ENCODE measurements at regions not wholly inside any gene's neighbourhood (a gene's known extent, or its start where the extent isn't known, plus 50 kb on each side); places are given as distances from the start of the nearest gene placed in this dataset.

DNA sequence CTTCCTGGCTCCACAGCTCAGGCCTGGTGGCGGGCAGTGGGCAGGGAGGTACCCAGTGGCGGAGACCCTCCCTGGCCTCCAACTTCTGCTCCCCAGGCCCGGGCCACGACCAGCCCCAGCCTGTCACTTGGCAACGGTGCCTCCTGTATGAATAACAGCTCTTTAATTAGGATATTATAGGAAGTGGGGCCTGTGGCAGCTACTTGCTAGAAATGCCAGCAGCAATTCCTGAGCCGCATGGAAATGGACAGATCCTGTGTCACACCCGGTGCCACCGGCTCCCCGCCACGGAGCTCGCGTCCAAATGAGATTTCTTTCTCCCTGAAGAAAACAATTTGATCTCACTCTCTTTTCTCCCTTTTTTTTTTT lies 104.5 kb downstream of the CHST1 start:
- H3K36me3 ChIP-seq (ENCODE audit: low read depth): no peaks in the 10 kb centered on the region
- H3K27ac ChIP-seq: no peak overlapping the region
- ChIA-PET CTCF (no interaction called here), POLR2A (ENCODE audit: unreplicated experiment) (no interaction called here)
- TF ChIP-seq EZH2 (IDR thresholded peaks at IDR 0.05; ENCODE audit: low read depth) (no peak), CTCF (conservative IDR thresholded peaks at IDR 0.05) (no peak)
- H4K20me1 ChIP-seq (ENCODE audit: insufficient read depth): no peaks in the 10 kb centered on the region
- no peaks in the 10 kb centered on the region for H3F3A ChIP-seq (ENCODE audit: insufficient read depth, low read depth)
- intact Hi-C loops (cut with micrococcal nuclease; ENCODE audit: unreplicated experiment): no loop called here
- peaks cover 69% of the 10 kb centered on the region for H3K27me3 ChIP-seq (ENCODE audit: insufficient read depth, low read depth)
- H3K4me3 ChIP-seq: no peak overlapping the region
- H3K4me2 ChIP-seq: no peak overlapping the region
- H3K79me2 ChIP-seq (ENCODE audit: low read depth): no peaks in the 10 kb centered on the region
- H3K9me2 ChIP-seq (ENCODE audit: insufficient read depth): no peaks in the 10 kb centered on the region
- no peak overlapping the region for H2AFZ ChIP-seq
- no peak for DNase-seq
- no peaks in the 10 kb centered on the region for H3K4me1 ChIP-seq (replicated peaks; ENCODE audit: insufficient read depth)
- BruUV-seq (replicated peaks): no TSS peak
- H3K9me3 ChIP-seq (ENCODE audit: insufficient read depth, low read depth): no peaks in the 10 kb centered on the region

DNA sequence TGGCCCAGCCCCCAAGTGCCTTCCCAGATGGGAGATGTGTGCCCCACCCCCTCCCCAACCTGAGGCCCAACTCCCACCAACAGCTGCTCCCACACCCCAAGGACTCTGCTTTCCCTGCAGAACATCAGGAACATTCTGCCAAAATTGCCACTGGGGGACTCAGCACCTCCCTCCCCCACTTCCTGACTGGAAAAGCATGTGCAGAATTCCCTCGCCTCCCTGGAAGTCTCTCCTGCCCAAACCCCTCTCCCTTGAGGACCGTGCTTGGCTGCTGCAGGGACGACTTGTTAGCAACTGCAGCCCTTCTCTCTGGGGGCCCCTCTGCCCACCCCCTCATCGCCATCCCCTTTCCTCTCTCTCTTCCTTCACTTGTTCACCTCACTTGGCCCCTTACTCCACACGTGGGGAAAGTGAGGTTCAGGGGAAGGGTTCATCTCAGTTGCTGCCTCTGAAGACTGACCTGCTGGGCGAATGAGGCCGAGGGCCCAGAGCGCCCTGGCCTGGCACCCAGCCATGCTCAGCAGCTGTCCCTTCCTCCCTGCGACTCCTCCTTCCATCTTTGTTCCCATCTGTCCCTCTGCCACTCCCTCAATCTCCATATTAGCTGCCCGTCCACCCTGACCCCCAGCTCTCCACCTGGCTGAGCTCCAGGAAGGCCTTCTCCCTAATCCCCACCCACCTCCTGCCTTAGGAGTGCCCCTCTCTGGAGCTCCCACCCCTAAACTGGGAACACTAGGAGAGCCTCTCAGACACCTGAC lies 105.1 kb downstream of the CHST1 start:
- Histone ChIP-seq H3K79me2 (ENCODE audit: low read depth) (no peaks in the 10 kb centered on the region), H3K27me3 (ENCODE audit: insufficient read depth, low read depth) (peaks cover 69% of the 10 kb centered on the region), H3K4me2 (no peak overlapping the region), H3K27ac (no peak overlapping the region), H3K4me3 (no peak overlapping the region), H3F3A (ENCODE audit: insufficient read depth, low read depth) (no peaks in the 10 kb centered on the region), H3K9me3 (ENCODE audit: insufficient read depth, low read depth) (no peaks in the 10 kb centered on the region), H3K36me3 (ENCODE audit: low read depth) (no peaks in the 10 kb centered on the region), H4K20me1 (ENCODE audit: insufficient read depth) (no peaks in the 10 kb centered on the region), H2AFZ (no peak overlapping the region), H3K4me1 (replicated peaks; ENCODE audit: insufficient read depth) (no peaks in the 10 kb centered on the region), H3K9me2 (ENCODE audit: insufficient read depth) (no peaks in the 10 kb centered on the region)
- POLR2A ChIA-PET (ENCODE audit: unreplicated experiment): no interaction called here
- no peak for TF ChIP-seq CTCF (conservative IDR thresholded peaks at IDR 0.05)
- no peak for TF ChIP-seq EZH2 (IDR thresholded peaks at IDR 0.05; ENCODE audit: low read depth)
- BruUV-seq (replicated peaks): no TSS peak
- intact Hi-C loops (cut with micrococcal nuclease; ENCODE audit: unreplicated experiment): no loop called here
- no peak for DNase-seq
- CTCF ChIA-PET: no interaction called here

DNA sequence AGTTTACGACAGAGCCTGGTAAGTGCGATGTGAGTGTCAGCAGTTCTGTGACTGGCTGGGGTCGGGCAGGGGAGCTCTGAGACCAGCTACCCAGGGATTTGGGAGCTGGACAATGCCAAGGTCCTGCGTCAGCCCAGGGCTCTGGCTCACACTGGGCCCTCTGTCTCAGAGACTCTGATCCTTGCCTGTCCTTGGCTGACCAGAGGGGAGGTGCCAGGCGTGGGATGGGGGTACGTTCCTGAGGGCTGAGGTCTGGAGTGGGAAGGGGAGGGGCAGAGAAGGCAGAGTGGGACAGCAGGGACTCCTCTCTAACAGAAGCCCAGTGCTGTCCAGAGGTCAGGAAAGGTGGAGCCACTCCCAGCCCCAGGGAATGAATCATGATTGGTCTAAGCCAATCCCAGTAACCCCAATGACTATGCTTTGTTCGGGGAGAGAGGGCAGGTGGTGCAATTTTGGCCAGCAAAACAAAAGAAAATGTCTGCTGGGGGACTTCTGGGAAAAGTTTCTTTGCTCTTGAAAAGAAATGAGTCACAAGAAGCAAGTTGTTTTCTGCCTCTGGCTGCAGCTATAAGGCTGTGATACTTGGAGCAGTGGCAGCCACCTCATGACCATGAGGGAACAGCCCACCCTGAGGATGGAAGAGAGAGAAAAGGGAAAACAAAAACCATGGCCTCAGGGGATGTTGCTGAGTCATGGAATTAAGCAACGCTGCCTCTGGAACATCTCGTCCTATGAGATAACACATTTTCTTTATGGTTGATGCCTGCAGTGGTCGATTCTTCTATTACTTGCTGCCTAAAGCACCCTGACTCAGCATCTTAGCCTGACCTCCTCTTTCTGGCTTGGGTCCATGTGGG lies 108.3 kb downstream of the CHST1 start:
- peaks cover 69% of the 10 kb centered on the region for H3K27me3 ChIP-seq (ENCODE audit: insufficient read depth, low read depth)
- H3K9me3 ChIP-seq (ENCODE audit: insufficient read depth, low read depth): no peaks in the 10 kb centered on the region
- H4K20me1 ChIP-seq (ENCODE audit: insufficient read depth): no peaks in the 10 kb centered on the region; the same call in 1 of the 2 replicates
- H3K79me2 ChIP-seq (ENCODE audit: low read depth): no peaks in the 10 kb centered on the region
- H3F3A ChIP-seq (ENCODE audit: insufficient read depth, low read depth): no peaks in the 10 kb centered on the region
- no peak overlapping the region for H3K4me3 ChIP-seq
- no TSS peak for BruUV-seq (replicated peaks)
- ChIA-PET CTCF (interaction anchor here (0.7 kb wide), 1 partner anchor 60 kb away, joined by 3 read pairs; no protein-coding TSS in a partner anchor), POLR2A (ENCODE audit: unreplicated experiment) (no interaction called here)
- H3K36me3 ChIP-seq (ENCODE audit: low read depth): no peaks in the 10 kb centered on the region
- H3K4me1 ChIP-seq (replicated peaks; ENCODE audit: insufficient read depth): no peaks in the 10 kb centered on the region
- intact Hi-C loops (cut with micrococcal nuclease; ENCODE audit: unreplicated experiment): no loop called here
- DNase-seq: no peak
- H3K4me2 ChIP-seq: no peak overlapping the region
- no peak for TF ChIP-seq EZH2 (IDR thresholded peaks at IDR 0.05; ENCODE audit: low read depth)
- no peak for TF ChIP-seq CTCF (conservative IDR thresholded peaks at IDR 0.05)
- no peak overlapping the region for H3K27ac ChIP-seq
- H2AFZ ChIP-seq: no peak overlapping the region
- no peaks in the 10 kb centered on the region for H3K9me2 ChIP-seq (ENCODE audit: insufficient read depth)

All from PC-9 (cell line).